IPS DF 4.7 (cell line): ENCODE measurements at regions not wholly inside any gene's neighbourhood (a gene's known extent, or its start where the extent isn't known, plus 50 kb on each side); places are given as distances from the start of the nearest gene placed in this dataset.
"Not testable (repeated sequence)": the region's sequence is repeated elsewhere in the genome, so short reads cannot be mapped to it uniquely, and the experiment has no call there.

Source experiments
- DNase-seq: peaks from one replicate; pipeline ENCODE4 v3.0.0-alpha.2; 2013; ENCODE audit warnings: low spot score; ENCODE audit errors: extremely low read depth

DNA sequence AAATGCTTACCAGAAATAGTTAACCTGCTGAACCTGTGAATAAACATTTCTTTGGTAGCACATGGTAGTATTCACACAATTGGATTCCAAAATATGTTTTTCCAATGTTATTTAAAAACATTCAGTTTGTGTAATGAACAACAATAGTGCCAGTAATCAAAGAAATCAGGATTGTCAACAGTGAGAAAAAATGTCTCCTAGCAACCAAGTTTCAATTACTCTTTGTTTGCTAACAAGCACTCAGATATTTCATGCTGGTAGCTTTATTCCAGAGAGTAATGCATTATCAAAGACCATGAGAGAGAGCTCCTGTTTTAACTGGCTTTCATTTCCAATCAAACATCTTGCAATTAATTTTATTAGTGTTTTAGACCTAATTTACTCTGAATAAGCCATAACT, 768.1 kb upstream of the GRAMD2B start:
- DNase-seq, result no peak

GRCh38 chr5:125657936-125658335, 765.3 kb upstream of the GRAMD2B start:
- DNase-seq, result no peak

GRCh38 chr5:125659316-125660023, 763.7 kb upstream of the GRAMD2B start:
- no peak for DNase-seq

DNA sequence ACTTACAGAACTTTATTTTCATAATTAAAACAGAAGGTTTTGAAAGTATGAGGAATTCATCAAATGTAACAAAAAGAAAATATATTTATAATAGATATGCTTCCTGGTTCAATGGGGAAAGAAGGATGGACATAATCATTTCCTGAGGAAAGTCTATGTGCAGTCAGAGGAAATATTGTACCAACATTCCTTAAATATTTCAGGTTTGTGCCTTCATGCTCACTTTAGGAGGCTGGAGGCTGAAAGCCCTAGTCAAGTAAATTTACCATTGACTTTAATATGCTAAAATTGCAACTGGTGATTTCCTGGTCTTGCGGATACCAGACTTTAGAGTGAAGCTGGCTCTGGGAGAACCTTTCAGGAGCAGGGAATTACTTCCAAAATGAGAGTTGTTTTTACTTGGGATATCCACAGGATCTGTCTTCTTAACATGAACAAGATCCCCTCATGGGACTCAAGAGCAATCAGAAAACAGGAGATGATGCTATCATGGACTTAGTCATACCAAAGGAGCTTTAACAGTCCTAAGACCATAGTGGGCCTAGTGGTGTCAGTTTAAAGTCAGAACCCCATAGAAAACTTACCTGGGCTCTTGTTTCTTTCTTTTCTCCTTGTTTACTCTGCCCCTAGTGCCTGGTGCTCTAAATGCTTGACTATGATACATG, 762.8 kb upstream of the GRAMD2B start:
- no peak for DNase-seq

DNA sequence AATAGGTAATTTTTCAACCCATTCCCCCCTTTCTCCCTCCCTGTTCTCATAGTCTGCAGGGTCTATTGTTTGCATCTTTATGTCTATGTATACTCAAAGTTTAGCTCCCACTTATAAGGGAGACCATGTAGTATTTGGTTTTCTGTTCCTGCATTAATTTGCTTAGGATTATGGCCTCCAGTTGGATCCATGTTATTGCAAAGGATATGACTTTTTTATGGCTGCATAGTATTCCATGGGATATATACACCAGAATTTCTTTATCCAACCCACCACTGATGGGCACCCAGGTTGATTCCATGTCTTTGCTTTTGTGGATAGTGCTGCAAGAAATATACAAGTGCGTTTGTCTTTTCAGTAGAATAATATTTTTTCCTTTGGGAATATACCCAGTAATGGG, 761.6 kb upstream of the GRAMD2B start:
- no peak for DNase-seq

DNA sequence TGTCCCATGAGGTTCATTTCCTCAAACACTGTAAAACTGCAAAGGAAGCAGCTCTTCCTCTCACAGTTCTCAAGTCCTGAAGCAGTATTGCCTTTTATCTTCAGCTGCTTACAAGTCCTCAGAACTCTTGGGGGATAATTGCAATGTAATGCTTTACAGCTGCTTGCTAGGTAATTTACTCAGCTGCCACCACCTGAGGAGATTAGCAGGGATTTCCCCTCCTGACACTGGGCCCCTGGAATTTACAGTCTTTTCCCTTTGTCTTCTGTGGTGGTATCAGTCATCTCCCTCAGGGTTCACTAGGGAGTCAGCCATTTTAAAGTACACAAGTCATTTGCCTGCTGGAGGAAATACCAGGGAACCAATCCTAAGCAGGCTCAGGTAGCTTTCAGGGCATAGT, 754.3 kb upstream of the GRAMD2B start:
- DNase-seq, result no peak

DNA sequence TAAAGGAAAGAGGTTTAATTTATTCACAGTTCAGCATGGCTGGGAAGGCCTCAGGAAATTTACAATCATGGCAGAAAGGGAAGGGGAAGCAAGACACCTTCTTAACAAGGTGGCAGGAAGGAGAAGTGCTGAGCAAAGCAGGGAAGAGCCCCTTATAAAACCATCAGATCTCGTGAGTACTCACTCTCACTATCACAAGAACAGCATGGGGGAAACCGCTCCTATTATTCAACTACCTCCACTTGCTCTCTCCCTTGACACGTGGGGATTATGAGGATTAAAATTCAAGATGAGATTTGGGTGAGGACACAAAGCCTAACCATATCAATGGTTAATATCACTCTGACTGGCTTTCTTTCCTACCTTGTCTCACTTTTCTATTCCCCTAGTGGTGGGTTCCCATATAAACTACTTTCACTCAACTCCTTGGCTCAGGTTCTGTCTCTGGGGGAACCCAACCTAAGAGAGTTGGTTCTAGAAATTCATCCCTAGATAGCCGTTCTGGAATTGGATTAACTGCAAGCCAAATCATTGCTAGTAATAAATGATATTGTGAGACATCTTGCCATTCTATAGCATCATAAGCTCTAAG, 749.8 kb upstream of the GRAMD2B start:
- DNase-seq, result no peak

GRCh38 chr5:125679522-125679921, 743.7 kb upstream of the GRAMD2B start:
- no peak for DNase-seq

DNA sequence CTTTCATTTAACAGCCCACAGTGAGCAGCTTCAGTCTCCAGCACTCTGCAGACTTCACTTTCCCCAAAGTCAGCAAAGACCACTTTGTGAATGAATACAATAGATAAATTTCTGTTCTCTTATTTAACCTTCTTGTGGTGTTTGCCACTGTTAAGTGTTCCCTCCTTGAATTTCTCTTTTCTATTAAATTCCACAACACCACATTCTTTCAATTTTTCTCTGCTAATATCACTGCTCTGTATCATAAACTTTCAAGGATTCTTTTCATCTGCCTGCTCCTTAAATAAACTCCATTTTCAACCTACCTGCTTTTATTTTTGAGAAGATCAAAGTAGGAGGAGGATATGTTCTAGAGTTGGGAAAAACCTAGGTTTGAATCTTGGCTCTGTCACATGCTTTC, 739.5 kb upstream of the GRAMD2B start:
- no peak for DNase-seq

DNA sequence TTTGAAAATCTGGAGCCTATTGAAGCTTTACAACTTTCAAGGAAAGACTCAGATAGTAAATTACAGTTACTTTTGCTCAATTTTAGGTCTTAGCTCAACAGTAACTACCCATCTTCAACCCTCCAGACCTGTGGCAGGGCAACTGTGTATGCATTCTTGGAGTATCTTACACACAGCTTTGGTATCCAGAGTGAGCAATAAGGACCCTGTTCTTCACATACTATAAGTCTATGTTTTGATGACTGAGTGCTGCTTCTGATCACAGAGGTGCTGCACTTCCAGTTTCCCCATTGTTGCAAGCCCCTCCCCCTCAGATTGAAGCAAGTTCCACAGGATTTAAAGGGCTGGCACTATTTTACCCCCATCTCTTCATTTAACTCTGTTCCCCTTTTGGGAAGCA, 737.4 kb upstream of the GRAMD2B start:
- DNase-seq, result no peak

- DNase-seq, result not testable (repeated sequence)
Observed at GRCh38 chr5:125691738-125692530, 731.3 kb upstream of the GRAMD2B start.

GRCh38 chr5:125695996-125696655, 727.1 kb upstream of the GRAMD2B start:
- no peak for DNase-seq

DNA sequence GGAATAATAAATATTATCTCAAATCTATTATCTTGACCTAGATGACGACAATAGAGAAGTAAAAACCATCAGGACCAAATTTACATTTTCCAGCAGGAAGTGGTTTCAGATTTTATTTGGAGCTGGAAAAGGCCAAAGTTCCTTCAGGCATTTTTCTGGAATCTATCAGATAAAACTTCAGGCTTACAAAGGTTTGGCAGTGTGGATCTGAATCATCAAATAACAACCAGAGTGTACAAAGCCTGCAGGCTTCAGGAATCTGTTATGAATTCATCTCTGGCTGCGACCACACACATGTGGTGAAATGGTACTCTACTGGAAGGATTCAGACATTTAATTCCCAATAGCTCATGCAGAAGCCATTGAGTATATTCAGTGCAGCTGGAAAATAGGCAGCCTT, 726.4 kb upstream of the GRAMD2B start:
- DNase-seq, result no peak

DNA sequence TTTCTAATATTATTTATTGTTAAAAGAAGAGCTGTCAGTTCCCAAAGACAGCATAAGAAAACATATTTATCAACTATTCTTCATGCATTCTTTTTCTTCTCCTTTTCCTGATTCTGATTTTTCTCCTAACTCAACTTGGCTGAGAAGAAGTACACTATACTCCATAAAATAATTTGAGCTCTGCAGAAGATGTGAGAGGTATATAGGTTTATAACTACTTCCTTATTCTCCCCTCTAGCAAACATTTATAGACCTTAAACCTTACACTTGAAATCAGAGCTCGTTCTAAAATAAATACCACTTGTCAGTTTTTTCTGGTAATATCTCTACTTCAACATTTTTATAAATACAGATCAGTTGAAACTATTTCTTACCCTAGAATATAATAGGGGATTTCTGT, 724.8 kb upstream of the GRAMD2B start:
- no peak for DNase-seq

DNA sequence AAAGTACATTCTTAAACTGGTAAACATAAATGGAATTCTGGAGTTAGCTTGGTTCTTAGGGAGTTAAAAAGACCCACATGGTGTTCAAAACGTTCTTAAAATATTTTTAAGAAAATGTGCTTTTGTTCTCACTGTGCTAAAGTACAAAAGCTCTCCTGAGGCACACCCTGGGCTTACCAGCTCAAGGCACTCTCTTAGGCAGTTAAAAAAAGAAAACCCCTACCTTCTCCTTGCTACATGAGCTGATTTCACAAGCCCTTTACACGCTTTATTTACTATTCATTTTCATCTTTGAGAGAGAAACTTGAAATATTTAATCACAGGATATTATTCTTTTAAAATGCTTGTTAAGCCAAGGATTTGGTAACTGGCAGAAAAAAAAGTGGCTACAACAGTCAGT, 723.3 kb upstream of the GRAMD2B start:
- DNase-seq, result no peak

DNA sequence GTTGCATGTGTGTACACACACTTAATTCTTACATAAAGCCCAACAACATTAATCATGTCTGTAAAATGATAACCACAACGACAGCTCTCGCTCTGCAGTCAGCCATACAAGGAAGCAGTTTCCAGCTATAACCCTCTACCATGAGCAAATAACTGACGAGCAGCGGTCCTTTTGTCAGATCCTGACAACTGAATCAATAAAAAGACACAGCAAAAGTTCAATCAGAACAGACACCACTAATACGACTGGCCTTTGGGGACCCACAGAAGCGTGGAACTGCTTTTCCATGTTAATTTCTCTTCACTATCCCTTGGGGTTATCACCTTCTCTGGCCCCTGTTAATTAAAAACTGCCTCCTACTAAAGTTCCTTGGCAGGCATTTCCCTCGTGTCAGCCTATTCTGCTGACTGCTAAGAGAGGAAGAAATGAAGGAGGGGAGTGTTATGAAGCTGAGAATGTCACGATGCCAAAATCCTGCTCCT, 722.8 kb upstream of the GRAMD2B start:
- no peak for DNase-seq

DNA sequence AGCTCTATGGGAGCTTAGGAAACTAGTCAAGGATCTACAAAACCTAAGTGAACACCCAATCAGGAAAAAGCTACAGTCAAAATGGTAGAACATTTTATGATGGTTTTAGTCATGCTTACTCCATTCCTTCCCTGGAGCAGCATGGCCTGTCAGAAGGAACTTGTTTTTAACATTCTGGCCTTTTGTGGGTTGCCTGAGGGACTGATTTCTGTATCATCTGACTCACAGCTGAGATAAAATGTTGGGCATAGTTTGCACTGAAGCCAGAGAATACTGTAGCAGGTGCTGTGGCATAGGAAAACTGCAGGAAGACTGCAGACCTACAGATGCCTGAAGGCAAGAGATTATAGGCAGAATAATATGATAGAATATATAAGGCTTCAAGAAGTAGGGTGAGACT, 719.6 kb upstream of the GRAMD2B start:
- DNase-seq, result no peak

DNA sequence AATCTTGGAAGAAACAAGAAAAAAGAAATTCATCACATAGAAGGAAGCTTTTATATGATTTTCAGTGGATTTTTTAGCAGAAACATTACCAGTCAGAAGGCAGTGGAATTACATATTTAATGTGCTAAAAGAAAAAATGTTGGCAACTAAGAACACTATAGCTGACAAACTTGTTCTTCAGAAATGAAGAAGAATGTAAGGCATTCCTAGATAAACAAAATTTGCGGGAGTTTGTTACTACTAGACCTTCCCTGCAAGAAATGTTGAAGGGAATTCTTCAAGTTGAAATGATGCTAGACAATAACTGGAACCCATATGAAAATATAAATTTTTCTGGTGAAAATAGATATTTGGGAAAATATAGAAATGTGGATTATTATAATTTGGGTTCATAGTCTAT, 718.3 kb upstream of the GRAMD2B start:
- no peak for DNase-seq

- DNase-seq, result no peak
Observed at GRCh38 chr5:125708583-125708982, 714.6 kb upstream of the GRAMD2B start.

- no peak for DNase-seq
Observed at GRCh38 chr5:125710745-125711144, 712.5 kb upstream of the GRAMD2B start.

DNA sequence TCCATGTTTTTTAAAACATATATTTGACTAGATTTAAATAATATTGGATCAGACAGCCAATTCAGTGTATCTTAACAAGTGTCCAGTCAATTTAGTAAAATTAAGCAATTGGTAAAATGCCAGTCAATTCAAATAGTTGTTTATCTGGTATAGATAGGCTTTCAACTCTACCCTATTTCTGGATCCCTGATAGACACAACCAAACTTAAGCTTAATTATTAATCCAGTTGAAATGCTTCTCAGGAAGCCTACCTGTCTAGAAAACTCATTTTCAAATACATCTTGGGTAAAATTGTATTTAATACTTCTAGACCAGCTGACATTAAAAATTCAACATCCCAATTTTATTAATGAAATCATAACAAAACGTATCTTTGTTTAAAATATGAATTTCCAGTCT, 710.8 kb upstream of the GRAMD2B start:
- no peak for DNase-seq
